WERI-Rb-1 (cell line): ENCODE measurements at regions not wholly inside any gene's neighbourhood (a gene's known extent, or its start where the extent isn't known, plus 50 kb on each side); places are given as distances from the start of the nearest gene placed in this dataset.
"Not testable (repeated sequence)": the region's sequence is repeated elsewhere in the genome, so short reads cannot be mapped to it uniquely, and the experiment has no call there.

Source experiments
- DNase-seq: peaks from one replicate; pipeline ENCODE4 v3.0.0-alpha.2; 2020
- H3K27ac ChIP-seq: fragments of 250-450 bp; sonication (Bioruptor Pico); 2 replicates; pipeline ENCODE4 v1.5.1; 2020; ENCODE audit warnings: mild to moderate bottlenecking, moderate library complexity
- H3K27me3 ChIP-seq: fragments of 250-450 bp; sonication (Bioruptor Pico); 2 replicates; pipeline ENCODE4 v1.5.1; 2021; ENCODE audit warnings: mild to moderate bottlenecking, low read depth, moderate library complexity; ENCODE audit not compliant: insufficient read depth, severe bottlenecking
- H3K36me3 ChIP-seq: fragments of 250-450 bp; sonication (Bioruptor Pico); 2 replicates; pipeline ENCODE4 v1.5.1; 2020; ENCODE audit warnings: mild to moderate bottlenecking, moderate library complexity
- H3K4me3 ChIP-seq: 2 replicates; pipeline ENCODE4 v1.5.1; 2011; ENCODE audit warnings: low read depth, mild to moderate bottlenecking, control low read depth, low read length
- H3K9me3 ChIP-seq: fragments of 250-450 bp; sonication (Bioruptor Pico); 2 replicates; pipeline ENCODE4 v1.5.1; 2021; ENCODE audit warnings: mild to moderate bottlenecking, moderate library complexity; ENCODE audit not compliant: severe bottlenecking
- TF ChIP-seq, protein P1 (sequence below): IDR thresholded peaks from 2 replicates; pipeline ENCODE4 v1.5.1; 2011; ENCODE audit warnings: low read depth, mild to moderate bottlenecking, control low read depth, inconsistent platforms, low read length

DNA sequence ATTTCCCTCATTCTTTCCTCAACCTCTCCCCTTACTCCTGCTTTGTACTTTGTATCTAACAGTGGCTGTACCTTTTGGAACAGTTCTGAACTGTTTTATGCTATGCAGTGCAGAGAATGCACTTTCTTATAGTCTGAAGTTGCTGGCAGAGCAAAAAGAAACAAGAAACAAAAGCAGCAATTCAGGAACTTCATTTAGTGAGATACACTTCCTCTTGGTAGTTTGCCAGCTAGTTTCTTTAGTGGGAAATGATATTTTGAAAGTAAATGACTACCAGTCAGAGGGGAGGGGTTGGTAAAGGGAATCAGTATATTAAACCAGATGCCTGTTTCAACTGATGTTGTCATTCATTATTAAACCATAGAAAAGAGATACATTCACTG lies 55.0 kb upstream of the CHD2 start:
- H3K27me3 ChIP-seq: no peaks in the 10 kb centered on the region
- no peak for DNase-seq
- H3K4me3 ChIP-seq: no peak overlapping the region
- H3K36me3 ChIP-seq: no peaks in the 10 kb centered on the region
- H3K9me3 ChIP-seq: peaks cover 2% of the 10 kb centered on the region
- TF ChIP-seq, protein P1, sequence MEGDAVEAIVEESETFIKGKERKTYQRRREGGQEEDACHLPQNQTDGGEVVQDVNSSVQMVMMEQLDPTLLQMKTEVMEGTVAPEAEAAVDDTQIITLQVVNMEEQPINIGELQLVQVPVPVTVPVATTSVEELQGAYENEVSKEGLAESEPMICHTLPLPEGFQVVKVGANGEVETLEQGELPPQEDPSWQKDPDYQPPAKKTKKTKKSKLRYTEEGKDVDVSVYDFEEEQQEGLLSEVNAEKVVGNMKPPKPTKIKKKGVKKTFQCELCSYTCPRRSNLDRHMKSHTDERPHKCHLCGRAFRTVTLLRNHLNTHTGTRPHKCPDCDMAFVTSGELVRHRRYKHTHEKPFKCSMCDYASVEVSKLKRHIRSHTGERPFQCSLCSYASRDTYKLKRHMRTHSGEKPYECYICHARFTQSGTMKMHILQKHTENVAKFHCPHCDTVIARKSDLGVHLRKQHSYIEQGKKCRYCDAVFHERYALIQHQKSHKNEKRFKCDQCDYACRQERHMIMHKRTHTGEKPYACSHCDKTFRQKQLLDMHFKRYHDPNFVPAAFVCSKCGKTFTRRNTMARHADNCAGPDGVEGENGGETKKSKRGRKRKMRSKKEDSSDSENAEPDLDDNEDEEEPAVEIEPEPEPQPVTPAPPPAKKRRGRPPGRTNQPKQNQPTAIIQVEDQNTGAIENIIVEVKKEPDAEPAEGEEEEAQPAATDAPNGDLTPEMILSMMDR: no peak
- no peak overlapping the region for H3K27ac ChIP-seq

DNA sequence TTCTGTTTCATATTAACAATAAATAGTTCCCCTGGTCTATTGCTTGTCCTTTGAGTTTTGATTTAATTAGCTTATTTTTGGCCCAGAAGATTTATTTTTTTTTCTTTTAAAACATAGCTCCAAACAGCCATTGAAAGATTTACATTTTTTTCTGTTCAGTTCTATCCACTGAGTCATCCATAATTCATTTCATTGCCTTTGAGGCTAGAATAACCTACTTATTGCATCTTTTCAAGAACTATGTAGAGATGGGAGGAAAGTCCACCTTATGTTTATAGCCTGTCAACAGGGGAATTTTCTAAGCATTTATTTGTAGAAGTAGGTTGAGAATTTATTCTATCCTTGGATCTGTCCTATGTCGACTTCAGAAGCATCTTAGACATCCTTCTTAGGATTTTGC lies 53.4 kb upstream of the CHD2 start:
- TF ChIP-seq, protein P1: no peak
- Histone ChIP-seq H3K27ac (no peak overlapping the region), H3K9me3 (peaks cover 5% of the 10 kb centered on the region), H3K27me3 (no peaks in the 10 kb centered on the region), H3K36me3 (no peaks in the 10 kb centered on the region), H3K4me3 (no peak overlapping the region)
- no peak for DNase-seq

DNA sequence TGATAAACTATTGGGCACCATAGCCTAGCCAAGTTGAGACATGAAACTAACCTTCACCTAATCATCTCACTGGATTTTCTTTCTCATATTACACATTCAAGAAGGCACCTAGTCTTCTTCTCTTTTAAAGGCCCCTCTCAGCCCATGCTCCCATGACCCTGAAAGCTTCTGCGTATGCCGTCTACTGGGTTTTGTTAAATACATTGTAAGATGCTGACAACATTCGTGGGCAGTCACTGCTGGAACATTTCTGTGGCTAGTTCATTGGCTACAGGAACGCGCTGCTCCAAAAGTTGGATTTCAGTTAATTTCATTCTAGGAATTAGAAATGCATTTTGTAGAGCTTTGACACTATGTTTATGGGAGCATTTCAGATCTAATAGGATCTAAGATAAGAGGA lies 52.3 kb upstream of the CHD2 start:
- no peak for DNase-seq
- Histone ChIP-seq H3K4me3 (no peak overlapping the region), H3K27me3 (no peaks in the 10 kb centered on the region), H3K9me3 (peaks cover 5% of the 10 kb centered on the region), H3K36me3 (no peaks in the 10 kb centered on the region), H3K27ac (no peak overlapping the region)
- TF ChIP-seq, protein P1: no peak

DNA sequence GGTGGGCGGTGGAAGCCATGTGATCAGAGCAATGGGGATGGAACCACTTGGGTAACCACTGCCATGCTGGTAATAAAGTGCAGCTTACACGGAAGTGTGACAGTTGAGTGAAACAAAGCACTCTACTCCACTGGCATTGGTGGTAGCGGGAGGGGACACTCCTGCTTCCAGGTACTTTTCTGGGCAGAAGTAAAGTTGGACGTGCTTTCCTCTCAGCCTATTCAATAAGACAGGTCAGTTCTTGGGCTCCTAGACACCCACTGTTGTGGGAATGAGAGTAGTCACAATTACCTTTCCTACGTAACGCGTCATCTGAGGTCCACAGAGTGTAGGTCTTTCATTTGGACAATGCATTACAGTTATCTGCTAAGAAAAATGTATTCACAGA lies 51.7 kb upstream of the CHD2 start:
- DNase-seq: no peak
- TF ChIP-seq, protein P1: no peak
- no peak overlapping the region for H3K27ac ChIP-seq

DNA sequence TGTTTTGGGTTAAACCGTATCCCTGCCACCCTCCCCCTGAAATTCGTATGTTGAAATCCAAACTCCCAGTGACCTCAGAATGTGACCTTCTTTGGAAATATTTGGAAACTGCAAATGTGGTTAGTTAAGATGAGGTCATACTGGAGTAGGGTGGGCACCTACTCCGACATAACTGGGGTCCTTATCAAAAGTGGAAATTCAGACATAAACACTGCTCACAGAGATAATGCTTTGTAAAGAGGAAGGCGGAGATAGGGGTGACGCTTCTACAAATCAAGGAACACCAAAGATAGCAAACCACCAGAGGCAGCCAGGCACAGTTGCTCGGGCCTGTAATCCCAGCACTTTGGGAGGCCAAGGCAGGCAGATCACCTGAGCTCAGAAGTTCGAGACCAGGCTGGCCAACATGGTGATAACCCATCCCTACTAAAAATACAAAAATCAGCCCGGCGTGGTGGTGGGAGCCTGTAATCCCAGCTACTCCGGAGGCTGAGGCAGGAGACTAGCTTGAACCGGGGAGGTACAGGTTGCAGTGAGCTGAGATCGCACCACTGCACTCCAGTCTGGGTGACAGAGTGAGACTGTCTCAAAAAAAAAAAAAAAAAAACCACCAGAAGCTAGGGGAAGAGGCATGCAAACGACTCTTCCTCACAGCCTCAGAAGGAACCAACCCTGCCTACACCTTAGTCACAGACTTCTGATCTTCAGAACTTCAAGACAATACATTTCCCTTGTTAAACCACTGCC lies 51.1 kb upstream of the CHD2 start:
- no peak for DNase-seq
- Histone ChIP-seq H3K27ac (no peak overlapping the region), H3K9me3 (peaks cover 5% of the 10 kb centered on the region), H3K4me3 (no peak overlapping the region), H3K27me3 (no peaks in the 10 kb centered on the region), H3K36me3 (no peaks in the 10 kb centered on the region)
- TF ChIP-seq, protein P1: no peak

More for the DNA sequence above, 51.7 kb upstream of the CHD2 start:
- no peaks in the 10 kb centered on the region for H3K27me3 ChIP-seq
- no peak overlapping the region for H3K4me3 ChIP-seq
- H3K9me3 ChIP-seq: peaks cover 5% of the 10 kb centered on the region
- no peaks in the 10 kb centered on the region for H3K36me3 ChIP-seq

DNA sequence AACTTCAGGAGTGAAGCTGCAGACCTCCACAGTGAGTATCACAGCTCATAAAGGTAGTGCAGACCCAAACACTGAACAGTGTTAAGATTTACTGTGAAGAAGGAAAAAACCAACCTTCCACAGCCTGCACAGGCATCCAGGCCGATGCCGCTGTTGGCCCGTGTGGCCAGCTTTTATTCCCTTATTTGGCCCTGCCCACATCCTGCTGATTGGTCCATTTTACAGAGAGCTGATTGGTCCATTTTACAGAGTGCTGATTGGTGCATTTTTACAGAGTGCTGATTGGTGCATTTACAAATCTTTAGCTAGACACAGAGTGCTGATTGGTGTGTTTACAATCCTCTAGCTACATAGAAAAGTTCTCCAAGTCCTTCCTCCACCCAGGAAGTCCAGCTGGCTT lies 49.9 kb upstream of the CHD2 start:
- H3K9me3 ChIP-seq, H3K36me3 ChIP-seq, H3K27ac ChIP-seq, H3K4me3 ChIP-seq, H3K27me3 ChIP-seq, DNase-seq: not testable (repeated sequence)
